GM23338 (cell line): ENCODE measurements at regions not wholly inside any gene's neighbourhood (a gene's known extent, or its start where the extent isn't known, plus 50 kb on each side); places are given as distances from the start of the nearest gene placed in this dataset.

Experiments used
- CREB1 ChIP-seq: fragments of 250-450 bp; sonication (Bioruptor Pico); IDR thresholded peaks from 2 replicates; pipeline ENCODE4 v1.5.0; 2020; ENCODE audit warnings: low read depth, mild to moderate bottlenecking, moderate library complexity
- CTCF ChIP-seq, 2 experiments: fragments of 200-600 bp in 1 of 2; sonication (generic) in 1 of 2; conservative IDR thresholded peaks; 2 replicates each; pipeline versions ENCODE4 v1.5.1 to v1.6.1; 2016 to 2017; ENCODE audit warnings: antibody characterized with exemption in 2 of 2, low read depth in 2 of 2, mild to moderate bottlenecking in 2 of 2, moderate library complexity in 1 of 2
- EZH2 ChIP-seq: fragments of 200-600 bp; sonication (generic); IDR thresholded peaks from one replicate; pipeline ENCODE4 v1.8.0; 2017; ENCODE audit warnings: antibody characterized with exemption, mild to moderate bottlenecking, low read depth; ENCODE audit not compliant: unreplicated experiment
- EZH2phosphoT487 ChIP-seq: fragments of 200-600 bp; sonication (generic); IDR thresholded peaks from one replicate; pipeline ENCODE4 v1.8.1; 2018; ENCODE audit warnings: antibody characterized with exemption; ENCODE audit not compliant: unreplicated experiment
- POLR2AphosphoS5 ChIP-seq: IDR thresholded peaks from 2 replicates; pipeline ENCODE4 v1.6.1; 2016; ENCODE audit warnings: antibody characterized with exemption, low read depth
- REST ChIP-seq: IDR thresholded peaks from one replicate; pipeline ENCODE4 v1.6.1; 2018; ENCODE audit warnings: antibody characterized with exemption; ENCODE audit not compliant: unreplicated experiment
- ZNF114 ChIP-seq: fragments of 250-450 bp; sonication (Bioruptor Pico); IDR thresholded peaks from 2 replicates; pipeline ENCODE4 v1.5.0; 2020; ENCODE audit warnings: mild to moderate bottlenecking, moderate library complexity

- TF ChIP-seq POLR2AphosphoS5, result no peak
- no peak for TF ChIP-seq EZH2
- TF ChIP-seq CTCF (conservative IDR thresholded peaks at IDR 0.05; ENCODE audit: low read depth in 2 of 2), result no peak
- no peak for TF ChIP-seq EZH2phosphoT487
- TF ChIP-seq REST, result no peak
- no peak for TF ChIP-seq ZNF114
- TF ChIP-seq CREB1 (CRISPR knock-in tag), result no peak
These were observed 141.1 kb upstream of the VSTM2B start for GRCh38 chr19:29384656-29385055.
